DMS 273 (cell line): ENCODE measurements at regions not wholly inside any gene's neighbourhood (a gene's known extent, or its start where the extent isn't known, plus 50 kb on each side); places are given as distances from the start of the nearest gene placed in this dataset.

ENCODE experiments used
- DNase-seq: peaks from one replicate; lab custom pipeline; 2025; ENCODE audit not compliant: unreplicated experiment; lab: John Stamatoyannopoulos, UW

- no peak for DNase-seq
These were observed 730.5 kb downstream of the INHBA start for GRCh38 chr7:40972426-40972825.

DNA sequence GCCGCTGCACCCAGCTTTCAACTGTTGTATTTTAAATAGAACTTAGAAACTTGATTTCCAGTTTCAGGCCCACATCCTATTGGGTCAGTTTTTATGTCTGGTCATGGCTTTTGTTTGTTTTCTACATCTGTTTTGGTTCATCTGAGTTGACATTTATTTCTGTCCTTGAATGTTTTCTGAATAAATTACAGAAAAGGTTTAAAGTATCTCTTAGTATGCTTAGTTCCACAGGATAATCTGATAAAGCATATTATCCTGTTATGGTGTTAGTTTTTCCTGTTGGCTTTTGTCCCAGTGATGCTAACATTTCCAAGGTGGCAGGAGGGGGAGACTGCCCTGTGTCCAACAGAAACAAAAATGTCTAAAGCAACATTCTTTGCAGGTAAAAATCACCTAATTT, 733.2 kb downstream of the INHBA start:
- DNase-seq: no peak

DNA sequence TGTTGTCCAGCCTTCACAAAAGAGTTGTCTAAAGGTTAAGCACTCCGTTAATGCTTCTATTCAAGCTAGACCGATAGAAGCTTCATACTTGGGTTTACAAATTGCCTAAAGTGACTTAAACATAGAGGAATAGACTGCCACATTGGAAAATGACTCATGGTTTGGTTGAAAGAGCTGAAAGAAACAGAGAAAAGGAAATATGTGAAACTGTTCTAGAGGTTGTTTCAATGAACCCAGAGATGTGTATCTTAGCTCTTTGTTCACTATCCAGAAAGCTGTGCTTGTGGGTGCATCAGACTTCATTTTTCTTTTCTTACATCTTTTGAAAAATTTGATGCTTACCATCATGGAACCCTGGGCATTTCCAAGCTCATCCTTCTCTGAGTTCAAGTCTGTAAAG, 736.2 kb downstream of the INHBA start:
- DNase-seq: no peak

- DNase-seq: no peak
These were observed 737.1 kb downstream of the INHBA start for GRCh38 chr7:40965774-40966173.

GRCh38 chr7:40965016-40965415, 737.9 kb downstream of the INHBA start:
- no peak for DNase-seq

GRCh38 chr7:40964610-40965009, 738.3 kb downstream of the INHBA start:
- DNase-seq: no peak

- no peak for DNase-seq
These were observed 742.9 kb downstream of the INHBA start for GRCh38 chr7:40959955-40960354.

DNA sequence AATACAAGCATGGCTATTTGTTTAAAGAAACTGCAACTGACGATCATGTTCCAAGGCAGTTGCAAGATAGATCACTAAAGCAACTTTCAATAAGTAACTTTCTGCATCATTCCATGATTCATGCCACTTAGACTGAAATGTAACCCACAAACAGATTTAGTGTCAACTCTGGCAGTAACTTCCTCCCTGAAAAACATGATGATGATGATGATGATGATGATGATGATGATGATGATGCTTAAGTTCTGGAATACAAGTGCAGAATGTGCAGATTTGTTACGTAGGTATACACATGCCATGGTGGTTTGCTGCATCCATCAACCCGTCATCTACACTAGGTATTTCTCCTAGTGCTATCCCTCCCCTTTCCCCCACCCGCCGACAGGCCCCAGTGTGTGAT, 754.7 kb downstream of the INHBA start:
- DNase-seq: no peak

GRCh38 chr7:40947566-40947965, 755.3 kb downstream of the INHBA start:
- no peak for DNase-seq

GRCh38 chr7:40946549-40946948, 756.3 kb downstream of the INHBA start:
- no peak for DNase-seq

DNA sequence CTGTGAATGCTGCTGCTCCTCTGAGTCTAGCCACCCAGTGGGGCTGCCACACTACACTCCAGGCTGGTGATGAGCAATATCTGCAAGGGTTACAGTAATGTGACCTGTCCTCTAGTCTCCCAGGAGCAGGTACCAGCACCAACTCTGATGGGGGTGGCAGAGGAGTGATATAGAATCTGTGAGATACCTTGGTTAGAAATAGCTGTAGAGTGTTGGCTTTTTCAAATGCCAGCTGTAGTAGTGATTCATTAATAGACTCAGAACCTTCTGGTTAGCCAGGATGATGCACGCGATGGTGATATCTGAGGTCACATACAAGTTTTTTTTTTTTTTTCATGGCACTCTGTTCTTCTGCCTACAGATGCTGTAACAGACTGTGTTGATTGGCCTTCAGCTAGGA, 757.1 kb downstream of the INHBA start:
- no peak for DNase-seq

DNA sequence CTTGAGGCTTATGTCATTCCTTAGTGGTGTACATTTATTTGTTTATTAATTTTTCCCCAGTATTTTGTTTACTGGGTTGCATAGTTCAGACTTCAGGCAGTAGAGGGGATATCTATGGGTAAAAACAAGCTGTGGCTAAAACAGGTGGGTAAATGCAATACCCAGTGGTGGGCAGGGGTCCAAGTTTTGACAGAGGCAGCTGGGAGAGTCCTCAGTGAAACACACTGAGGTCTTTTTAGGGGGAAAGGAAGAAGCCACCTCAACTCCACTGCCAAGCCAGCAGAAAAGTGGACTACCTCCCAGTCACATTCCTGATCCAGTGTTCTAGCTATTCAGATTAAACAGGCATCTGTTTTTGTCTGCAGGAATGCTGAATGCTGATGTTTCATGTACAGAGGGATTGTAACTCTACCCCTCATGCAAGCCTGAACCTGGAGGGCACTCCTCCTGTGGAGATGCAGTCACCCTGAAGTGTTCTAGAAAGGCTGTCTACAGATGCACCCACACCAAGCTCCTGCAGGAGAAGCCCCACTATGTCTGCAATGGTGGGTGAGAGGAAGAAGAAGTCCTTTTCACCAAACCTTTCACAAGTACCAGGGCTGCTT, 757.8 kb downstream of the INHBA start:
- peak; percentile 47 for DNase-seq

DNA sequence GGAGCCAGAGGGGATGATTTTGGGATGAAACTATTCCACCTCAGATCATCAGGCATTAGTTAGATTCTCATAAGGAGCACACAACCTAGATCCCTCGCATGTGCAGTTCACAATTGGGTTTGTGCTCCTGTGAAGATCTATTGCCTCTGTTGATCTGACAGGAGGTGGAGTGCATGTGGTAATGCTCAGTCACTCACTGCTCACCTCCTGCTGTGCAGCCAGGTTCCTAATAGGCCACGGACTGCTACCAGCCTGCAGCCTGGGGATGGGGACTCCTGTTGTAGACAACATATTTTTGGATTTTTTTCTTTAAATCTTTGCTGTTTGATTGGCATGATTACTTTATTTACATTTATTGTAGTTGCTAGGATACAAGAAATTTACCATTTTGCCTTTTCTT, 765.0 kb downstream of the INHBA start:
- peak; percentile 11 for DNase-seq

GRCh38 chr7:40935435-40935834, 767.5 kb downstream of the INHBA start:
- DNase-seq: no peak

DNA sequence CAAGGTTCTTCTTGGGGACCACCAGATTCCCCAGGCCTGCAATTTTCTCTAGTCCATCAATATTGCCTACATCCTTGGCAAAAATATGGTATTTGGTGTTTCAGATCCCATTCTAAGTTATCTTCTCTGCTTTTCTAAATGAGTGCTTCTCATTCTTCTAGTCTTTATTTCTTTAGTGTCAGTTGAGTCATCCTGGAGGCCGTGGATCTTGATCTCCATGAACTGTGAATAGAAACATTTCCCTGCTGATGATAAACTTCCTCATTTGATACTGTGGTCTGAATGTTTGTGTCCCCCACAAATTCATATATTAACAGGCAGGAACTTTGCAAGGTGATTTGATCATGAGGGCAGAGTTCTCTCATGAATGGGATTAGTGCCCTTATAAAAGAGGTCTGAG, 779.3 kb downstream of the INHBA start:
- no peak for DNase-seq

DNA sequence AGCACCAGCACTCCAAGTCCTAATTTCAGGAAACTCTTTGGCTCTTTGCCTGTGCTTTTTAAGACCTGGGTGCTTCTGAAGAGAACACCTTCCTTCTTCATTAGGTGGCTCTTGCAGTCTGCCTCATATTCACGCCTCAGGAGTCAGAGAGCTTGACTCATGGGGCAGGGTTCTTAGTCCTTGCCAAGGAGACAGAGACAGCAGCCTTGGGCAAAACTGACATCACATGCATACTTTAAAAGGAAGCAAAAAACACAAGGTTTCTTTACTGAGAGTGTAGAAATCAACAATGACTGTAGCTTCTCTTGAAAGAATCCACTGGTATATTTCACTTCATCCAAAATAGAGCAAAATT, 780.6 kb downstream of the INHBA start:
- DNase-seq: no peak

GRCh38 chr7:40921589-40922315, 781.1 kb downstream of the INHBA start:
- no peak for DNase-seq

GRCh38 chr7:40918701-40919271, 784.0 kb downstream of the SUGCT start:
- DNase-seq: no peak

DNA sequence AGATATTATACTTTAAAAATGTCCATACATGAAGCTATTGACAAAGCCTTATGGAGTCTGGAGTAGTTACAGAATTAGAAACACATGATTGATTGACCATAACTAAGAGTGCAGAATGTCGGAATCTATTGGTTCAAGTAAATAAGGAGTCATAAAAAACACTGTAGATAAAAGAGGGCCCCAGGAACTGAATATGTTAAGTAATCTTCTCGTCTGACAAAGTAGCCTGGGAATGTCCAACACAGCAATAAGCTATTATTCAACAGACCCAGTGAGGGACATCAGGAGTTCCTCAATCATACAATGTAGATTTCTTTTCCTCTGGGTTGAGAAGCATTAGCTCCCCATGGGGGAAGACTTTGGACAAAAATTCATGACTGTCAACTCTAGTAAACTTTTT, 782.0 kb downstream of the SUGCT start:
- no peak for DNase-seq

- no peak for DNase-seq
These were observed 780.3 kb downstream of the SUGCT start for GRCh38 chr7:40915071-40915470.
